ENCODE measurements at regions not wholly inside any gene's neighbourhood (a gene's known extent, or its start where the extent isn't known, plus 50 kb on each side); places are given as distances from the start of the nearest gene placed in this dataset.

GRCh38 chr7:46386428-46387399 lies 465.6 kb upstream of the IGFBP3 start:
- no peaks in the 10 kb centered on the region for H3K9me3 Mint-ChIP-seq
- H3K4me1 Mint-ChIP-seq (ENCODE audit: low read depth) = no peaks in the 10 kb centered on the region
- H3K4me3 Mint-ChIP-seq = no peak overlapping the region
- no peak overlapping the region for H3K27ac Mint-ChIP-seq
- TF ChIP-seq CTCF (IDR thresholded peaks at IDR 0.05) = no peak
- no peaks in the 10 kb centered on the region for H3K36me3 Mint-ChIP-seq (ENCODE audit: low read depth)
- ChIA-PET POLR2A (no interaction called here), CTCF (no interaction called here)
- intact Hi-C loops (cut with micrococcal nuclease) = no loop called here
- no peak for DNase-seq
- ATAC-seq = no peak
- H3K27me3 Mint-ChIP-seq = no peaks in the 10 kb centered on the region

GRCh38 chr7:46385662-46386309 lies 464.7 kb upstream of the IGFBP3 start:
- DNase-seq (no peak), ATAC-seq (no peak)
- CTCF ChIA-PET = no interaction called here
- intact Hi-C loops (cut with micrococcal nuclease) = no loop called here
- Mint-ChIP-seq H3K4me3 (no peak overlapping the region), H3K9me3 (no peaks in the 10 kb centered on the region), H3K27ac (no peak overlapping the region), H3K4me1 (ENCODE audit: low read depth) (no peaks in the 10 kb centered on the region), H3K27me3 (no peaks in the 10 kb centered on the region), H3K36me3 (ENCODE audit: low read depth) (no peaks in the 10 kb centered on the region)
- TF ChIP-seq CTCF (IDR thresholded peaks at IDR 0.05) = no peak
- POLR2A ChIA-PET = no interaction called here

GRCh38 chr7:46383605-46384004 lies 462.5 kb upstream of the IGFBP3 start:
- no peak for ATAC-seq
- no peaks in the 10 kb centered on the region for H3K9me3 Mint-ChIP-seq
- intact Hi-C loops (cut with micrococcal nuclease) = no loop called here
- POLR2A ChIA-PET = no interaction called here
- H3K4me3 Mint-ChIP-seq = no peak overlapping the region
- H3K36me3 Mint-ChIP-seq (ENCODE audit: low read depth) = no peaks in the 10 kb centered on the region
- no peaks in the 10 kb centered on the region for H3K27me3 Mint-ChIP-seq
- CTCF ChIA-PET = no interaction called here
- no peak for DNase-seq
- no peak overlapping the region for H3K27ac Mint-ChIP-seq
- TF ChIP-seq CTCF (IDR thresholded peaks at IDR 0.05) = no peak
- no peaks in the 10 kb centered on the region for H3K4me1 Mint-ChIP-seq (ENCODE audit: low read depth)

GRCh38 chr7:46369933-46370654 lies 449.0 kb upstream of the IGFBP3 start:
- H3K4me3 Mint-ChIP-seq = no peak overlapping the region
- no peaks in the 10 kb centered on the region for H3K9me3 Mint-ChIP-seq
- intact Hi-C loops (cut with micrococcal nuclease) = no loop called here
- no peaks in the 10 kb centered on the region for H3K27me3 Mint-ChIP-seq
- no peak overlapping the region for H3K27ac Mint-ChIP-seq
- ChIA-PET CTCF (no interaction called here), POLR2A (no interaction called here)
- H3K4me1 Mint-ChIP-seq (ENCODE audit: low read depth) = no peaks in the 10 kb centered on the region
- DNase-seq (no peak), ATAC-seq (no peak)
- no peaks in the 10 kb centered on the region for H3K36me3 Mint-ChIP-seq (ENCODE audit: low read depth)
- TF ChIP-seq CTCF (IDR thresholded peaks at IDR 0.05) = no peak

DNA sequence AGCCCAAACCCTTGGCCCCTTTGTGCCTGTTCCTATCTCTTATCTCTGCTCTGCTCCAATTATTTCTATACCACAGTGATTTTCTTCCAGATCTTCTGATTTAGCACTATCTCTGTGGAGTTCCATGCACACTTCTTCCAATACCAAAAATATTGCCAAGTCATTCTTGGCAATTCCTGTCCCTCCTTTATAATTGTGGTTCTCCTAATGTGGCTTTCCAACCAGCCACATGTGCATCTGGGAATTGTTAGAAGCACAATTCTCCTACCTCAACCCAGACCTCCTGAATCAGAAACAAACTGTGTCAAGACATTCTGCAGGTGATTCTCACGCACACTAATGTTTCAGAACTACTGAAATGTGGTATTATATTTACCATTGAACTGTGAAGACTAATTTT lies 447.8 kb upstream of the IGFBP3 start:
- ATAC-seq (no peak), DNase-seq (no peak)
- CTCF ChIA-PET = no interaction called here
- no peak overlapping the region for H3K27ac Mint-ChIP-seq
- no peaks in the 10 kb centered on the region for H3K27me3 Mint-ChIP-seq
- no peaks in the 10 kb centered on the region for H3K36me3 Mint-ChIP-seq (ENCODE audit: low read depth)
- intact Hi-C loops (cut with micrococcal nuclease) = no loop called here
- POLR2A ChIA-PET = no interaction called here
- H3K4me3 Mint-ChIP-seq = no peak overlapping the region
- no peak for TF ChIP-seq CTCF (IDR thresholded peaks at IDR 0.05)
- no peaks in the 10 kb centered on the region for H3K9me3 Mint-ChIP-seq
- H3K4me1 Mint-ChIP-seq (ENCODE audit: low read depth) = no peaks in the 10 kb centered on the region
